OCI-LY3 (cell line): ENCODE measurements at regions not wholly inside any gene's neighbourhood (a gene's known extent, or its start where the extent isn't known, plus 50 kb on each side); places are given as distances from the start of the nearest gene placed in this dataset.
A peak's percentile ranks its signal among the peaks of the same experiment; 100 is the strongest.

Experiments
- H2AFZ ChIP-seq: fragments of 200-600, 300-600 bp; shearing (Covaris generic); 2 replicates; pipeline ENCODE4 v1.6.0; 2014; ENCODE audit warnings: antibody characterized with exemption, low read depth, low read length
- H3K27ac ChIP-seq: fragments of 200-600, 300-600 bp; sonication (generic); 2 replicates; pipeline ENCODE4 v1.5.1; 2014; ENCODE audit warnings: mild to moderate bottlenecking, low read length, moderate library complexity, mixed read lengths
- H3K27me3 ChIP-seq: fragments of 200-600, 300-600 bp; sonication (generic); 2 replicates; pipeline ENCODE4 v1.6.1; 2014; ENCODE audit warnings: low read depth, low read length, mixed read lengths
- H3K36me3 ChIP-seq: fragments of 200-600, 300-600 bp; sonication (generic); replicated peaks from 2 replicates; pipeline ENCODE3; 2014; ENCODE audit warnings: low read depth, low read length, mixed read lengths
- H3K4me1 ChIP-seq: fragments of 300-600, 200-600 bp; sonication (generic); 2 replicates; pipeline ENCODE4 v1.6.1; 2014; ENCODE audit warnings: low read length, mixed read lengths
- H3K4me2 ChIP-seq: fragments of 200-600, 300-600 bp; sonication (generic); 2 replicates; pipeline ENCODE4 v1.6.1; 2014; ENCODE audit warnings: low read length, mixed read lengths
- H3K4me3 ChIP-seq: fragments of 300-600, 200-600 bp; sonication (generic); 2 replicates; pipeline ENCODE4 v1.5.1; 2014; ENCODE audit warnings: antibody characterized with exemption, mild to moderate bottlenecking, low read length, moderate library complexity
- H3K79me2 ChIP-seq: fragments of 300-600, 200-600 bp; shearing (Covaris generic); 2 replicates; pipeline ENCODE4 v1.6.1; 2014; ENCODE audit warnings: mild to moderate bottlenecking, low read length, mixed read lengths
- H3K9ac ChIP-seq: fragments of 300-600, 200-600 bp; shearing (Covaris generic); 2 replicates; pipeline ENCODE4 v1.6.0; 2014; ENCODE audit warnings: mild to moderate bottlenecking, low read length, moderate library complexity
- H3K9me3 ChIP-seq: fragments of 200-600, 300-600 bp; shearing (Covaris generic); 2 replicates; pipeline ENCODE4 v1.6.1; 2014; ENCODE audit warnings: low read length, mixed read lengths; ENCODE audit not compliant: insufficient read depth
- H4K20me1 ChIP-seq: fragments of 200-600, 300-600 bp; sonication (generic); 2 replicates; pipeline ENCODE4 v1.6.1; 2016; ENCODE audit warnings: low read length, mixed read lengths; ENCODE audit not compliant: insufficient read depth
- EZH2phosphoT487 ChIP-seq: fragments of 200-600 bp; shearing (Covaris generic); IDR thresholded peaks from 2 replicates; pipeline ENCODE4 v1.6.1; 2018; ENCODE audit warnings: antibody characterized with exemption, mixed run types, low read depth
- TF ChIP-seq, protein P1 (sequence below): fragments of 200-600, 300-600 bp; sonication (generic); IDR thresholded peaks from 2 replicates; pipeline ENCODE4 v1.5.1; 2014; ENCODE audit warnings: antibody characterized with exemption, low read length, low read depth

GRCh38 chr3:188058569-188059184 lies 95.3 kb upstream of the LPP start:
- H3K9me3 ChIP-seq, result no peaks in the 10 kb centered on the region
- no peaks in the 10 kb centered on the region for H3K79me2 ChIP-seq

DNA sequence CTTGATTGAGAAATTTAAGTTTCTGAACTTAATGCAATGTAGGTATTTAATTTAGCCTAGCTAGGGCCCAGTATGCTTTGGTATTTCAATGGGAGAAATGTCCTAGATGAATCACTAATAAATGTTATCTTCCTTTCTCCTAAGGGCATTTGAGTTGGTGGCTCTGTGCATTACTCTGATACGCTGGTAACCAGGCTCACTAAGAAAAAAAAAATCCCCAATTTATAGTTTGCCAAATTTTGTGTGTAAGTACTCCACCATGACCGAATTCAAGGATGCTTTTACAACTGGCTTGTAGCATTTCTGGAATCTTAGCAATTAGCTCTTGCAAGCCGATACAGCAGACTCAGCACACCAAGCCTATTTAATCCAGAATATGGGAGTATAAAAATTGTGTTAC lies 94.6 kb upstream of the LPP start:
- no peak overlapping the region for H2AFZ ChIP-seq
- no peak overlapping the region for H3K4me2 ChIP-seq
- peaks cover 5% of the 10 kb centered on the region; the same call in 1 of the 2 replicates for H3K27me3 ChIP-seq
- H3K4me1 ChIP-seq, result peaks cover 14% of the 10 kb centered on the region
- no peak overlapping the region for H3K27ac ChIP-seq
- H3K4me3 ChIP-seq, result no peak overlapping the region
- no peaks in the 10 kb centered on the region for H3K79me2 ChIP-seq
- no peaks in the 10 kb centered on the region for H3K9me3 ChIP-seq
- no peak overlapping the region for H3K9ac ChIP-seq
- H3K36me3 ChIP-seq, result no peaks in the 10 kb centered on the region
- TF ChIP-seq, protein P1, sequence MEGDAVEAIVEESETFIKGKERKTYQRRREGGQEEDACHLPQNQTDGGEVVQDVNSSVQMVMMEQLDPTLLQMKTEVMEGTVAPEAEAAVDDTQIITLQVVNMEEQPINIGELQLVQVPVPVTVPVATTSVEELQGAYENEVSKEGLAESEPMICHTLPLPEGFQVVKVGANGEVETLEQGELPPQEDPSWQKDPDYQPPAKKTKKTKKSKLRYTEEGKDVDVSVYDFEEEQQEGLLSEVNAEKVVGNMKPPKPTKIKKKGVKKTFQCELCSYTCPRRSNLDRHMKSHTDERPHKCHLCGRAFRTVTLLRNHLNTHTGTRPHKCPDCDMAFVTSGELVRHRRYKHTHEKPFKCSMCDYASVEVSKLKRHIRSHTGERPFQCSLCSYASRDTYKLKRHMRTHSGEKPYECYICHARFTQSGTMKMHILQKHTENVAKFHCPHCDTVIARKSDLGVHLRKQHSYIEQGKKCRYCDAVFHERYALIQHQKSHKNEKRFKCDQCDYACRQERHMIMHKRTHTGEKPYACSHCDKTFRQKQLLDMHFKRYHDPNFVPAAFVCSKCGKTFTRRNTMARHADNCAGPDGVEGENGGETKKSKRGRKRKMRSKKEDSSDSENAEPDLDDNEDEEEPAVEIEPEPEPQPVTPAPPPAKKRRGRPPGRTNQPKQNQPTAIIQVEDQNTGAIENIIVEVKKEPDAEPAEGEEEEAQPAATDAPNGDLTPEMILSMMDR, result no peak
- TF ChIP-seq EZH2phosphoT487, result no peak
- H4K20me1 ChIP-seq, result no peaks in the 10 kb centered on the region

More at GRCh38 chr3:188058569-188059184, 95.3 kb upstream of the LPP start:
- Histone ChIP-seq H3K4me2 (no peak overlapping the region), H3K27me3 (peaks cover 5% of the 10 kb centered on the region; the same call in 1 of the 2 replicates), H3K27ac (no peak overlapping the region), H3K9ac (no peak overlapping the region), H3K36me3 (no peaks in the 10 kb centered on the region), H2AFZ (no peak overlapping the region), H4K20me1 (no peaks in the 10 kb centered on the region), H3K4me3 (no peak overlapping the region), H3K4me1 (peaks cover 14% of the 10 kb centered on the region)
- TF ChIP-seq, protein P1, result no peak
- no peak for TF ChIP-seq EZH2phosphoT487

DNA sequence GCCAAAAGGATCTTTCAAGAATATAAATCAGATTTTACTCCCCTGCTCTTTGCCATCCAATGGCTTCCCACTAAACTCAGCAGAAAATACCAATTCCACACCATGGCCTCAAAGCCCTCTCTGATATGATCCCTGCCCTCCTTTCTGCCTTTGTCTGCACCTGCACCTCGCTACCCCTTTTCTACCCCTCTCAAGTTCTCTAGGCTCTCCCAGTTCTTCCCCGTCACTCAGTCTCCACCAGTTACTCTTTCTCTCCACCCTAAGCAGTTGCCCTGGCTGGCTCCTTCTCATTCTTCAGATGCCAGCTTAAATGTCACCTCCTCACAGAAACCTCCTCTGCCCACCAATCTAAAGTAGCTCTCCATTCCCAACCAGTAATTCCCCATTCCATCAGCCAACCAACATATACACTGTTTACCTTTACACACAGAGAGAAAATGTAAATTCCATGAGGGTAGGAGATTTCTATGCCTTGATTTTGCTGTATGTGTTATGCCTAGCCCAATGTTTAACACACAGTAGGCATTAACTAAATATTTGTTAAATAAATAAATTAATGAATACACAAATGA lies 93.6 kb upstream of the LPP start:
- H3K4me2 ChIP-seq, result no peak overlapping the region
- H3K36me3 ChIP-seq, result no peaks in the 10 kb centered on the region
- no peak overlapping the region for H3K9ac ChIP-seq
- peaks cover 14% of the 10 kb centered on the region for H3K4me1 ChIP-seq
- no peak overlapping the region for H2AFZ ChIP-seq
- no peak for TF ChIP-seq EZH2phosphoT487
- TF ChIP-seq, protein P1, result no peak
- no peaks in the 10 kb centered on the region for H4K20me1 ChIP-seq
- no peak overlapping the region for H3K27ac ChIP-seq
- no peaks in the 10 kb centered on the region for H3K9me3 ChIP-seq
- H3K4me3 ChIP-seq, result no peak overlapping the region
- no peaks in the 10 kb centered on the region for H3K79me2 ChIP-seq
- peaks cover 5% of the 10 kb centered on the region; the same call in 1 of the 2 replicates for H3K27me3 ChIP-seq

DNA sequence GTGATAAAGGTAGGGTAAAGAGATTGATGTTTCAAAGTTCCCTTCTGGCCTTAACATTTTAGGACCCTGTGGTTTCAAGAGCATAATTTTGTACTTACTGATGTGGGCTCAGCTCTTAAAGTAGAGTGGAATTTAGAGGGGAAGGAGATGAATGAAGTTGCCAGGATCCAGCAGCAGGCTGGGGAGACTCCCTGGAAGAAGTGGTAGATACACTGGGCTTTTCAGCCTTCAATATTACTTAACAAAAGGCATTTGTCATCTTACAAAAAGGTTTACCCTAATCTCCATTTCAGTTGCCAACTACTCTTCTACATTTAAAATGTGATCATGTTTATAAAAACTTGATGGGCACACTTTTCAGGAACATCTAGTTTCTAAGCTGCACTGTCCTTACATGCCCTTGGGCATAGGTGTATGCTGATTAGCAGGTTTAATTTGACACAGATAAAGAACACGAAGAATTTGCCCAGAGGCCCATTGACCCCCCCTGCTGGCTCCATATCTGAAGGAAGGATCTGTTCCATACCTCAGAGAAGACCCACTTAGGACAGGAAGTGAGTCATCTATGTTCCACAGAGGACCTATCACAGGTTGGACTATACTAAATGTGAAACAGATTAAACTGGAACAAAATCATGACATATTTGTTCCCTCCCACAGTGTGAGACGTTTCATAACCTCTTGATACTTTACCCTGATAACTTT lies 93.0 kb upstream of the LPP start:
- TF ChIP-seq, protein P1, result peak; percentile 47
- no peak for TF ChIP-seq EZH2phosphoT487
- H2AFZ ChIP-seq, result no peak overlapping the region
- no peak overlapping the region for H3K9ac ChIP-seq
- no peak overlapping the region for H3K27ac ChIP-seq
- H3K4me3 ChIP-seq, result no peak overlapping the region
- no peaks in the 10 kb centered on the region for H4K20me1 ChIP-seq
- no peaks in the 10 kb centered on the region for H3K36me3 ChIP-seq
- H3K4me2 ChIP-seq, result peak overlapping the region; percentile 10
- no peaks in the 10 kb centered on the region for H3K79me2 ChIP-seq
- no peaks in the 10 kb centered on the region for H3K9me3 ChIP-seq
- H3K4me1 ChIP-seq, result peaks cover 14% of the 10 kb centered on the region
- H3K27me3 ChIP-seq, result peaks cover 5% of the 10 kb centered on the region; the same call in 1 of the 2 replicates
